ENCODE measurements at regions not wholly inside any gene's neighbourhood (a gene's known extent, or its start where the extent isn't known, plus 50 kb on each side); places are given as distances from the start of the nearest gene placed in this dataset.

DNA sequence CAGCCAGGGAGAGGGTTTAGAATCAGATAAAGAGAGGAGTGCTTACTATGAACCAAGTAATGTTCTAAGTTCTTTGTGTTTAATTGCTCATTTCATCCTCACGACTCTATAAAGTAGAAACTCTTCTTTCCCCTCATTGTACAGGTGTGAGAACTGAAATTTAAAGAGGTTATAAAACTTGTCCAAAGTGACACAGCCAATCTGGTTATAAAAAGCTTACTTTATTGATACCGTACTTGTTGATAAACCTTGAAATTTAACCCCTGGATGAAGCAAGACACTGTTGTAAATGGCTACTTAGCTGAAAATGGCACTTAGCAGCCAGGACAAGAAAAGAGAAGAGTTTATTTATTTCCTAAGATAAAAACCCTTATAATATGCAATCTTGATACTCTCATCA, 702.4 kb downstream of the KCTD16 start:
- H3K9me3 ChIP-seq (ENCODE audit: control insufficient read depth, low read length) = no peaks in the 10 kb centered on the region
- H3K36me3 ChIP-seq (ENCODE audit: control insufficient read depth, insufficient read depth, low read length) = no peaks in the 10 kb centered on the region
- H3K9ac ChIP-seq = no peak overlapping the region
- H3K27ac ChIP-seq = no peak overlapping the region
- no peaks in the 10 kb centered on the region for H3K27me3 ChIP-seq (ENCODE audit: control insufficient read depth, insufficient read depth, low read length)
- no peak overlapping the region for H3K4me2 ChIP-seq (ENCODE audit: low read length)
- TF ChIP-seq, protein P1, sequence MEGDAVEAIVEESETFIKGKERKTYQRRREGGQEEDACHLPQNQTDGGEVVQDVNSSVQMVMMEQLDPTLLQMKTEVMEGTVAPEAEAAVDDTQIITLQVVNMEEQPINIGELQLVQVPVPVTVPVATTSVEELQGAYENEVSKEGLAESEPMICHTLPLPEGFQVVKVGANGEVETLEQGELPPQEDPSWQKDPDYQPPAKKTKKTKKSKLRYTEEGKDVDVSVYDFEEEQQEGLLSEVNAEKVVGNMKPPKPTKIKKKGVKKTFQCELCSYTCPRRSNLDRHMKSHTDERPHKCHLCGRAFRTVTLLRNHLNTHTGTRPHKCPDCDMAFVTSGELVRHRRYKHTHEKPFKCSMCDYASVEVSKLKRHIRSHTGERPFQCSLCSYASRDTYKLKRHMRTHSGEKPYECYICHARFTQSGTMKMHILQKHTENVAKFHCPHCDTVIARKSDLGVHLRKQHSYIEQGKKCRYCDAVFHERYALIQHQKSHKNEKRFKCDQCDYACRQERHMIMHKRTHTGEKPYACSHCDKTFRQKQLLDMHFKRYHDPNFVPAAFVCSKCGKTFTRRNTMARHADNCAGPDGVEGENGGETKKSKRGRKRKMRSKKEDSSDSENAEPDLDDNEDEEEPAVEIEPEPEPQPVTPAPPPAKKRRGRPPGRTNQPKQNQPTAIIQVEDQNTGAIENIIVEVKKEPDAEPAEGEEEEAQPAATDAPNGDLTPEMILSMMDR (IDR thresholded peaks at IDR 0.05) = no peak
- H3K4me3 ChIP-seq (ENCODE audit: low read depth, low read length) = no peak overlapping the region
- no peak overlapping the region for H2AFZ ChIP-seq
- no peaks in the 10 kb centered on the region for H3K4me1 ChIP-seq
- H3K79me2 ChIP-seq = no peaks in the 10 kb centered on the region

GRCh38 chr5:144864118-144864517, 693.4 kb downstream of the KCTD16 start:
- Histone ChIP-seq H3K4me3 (ENCODE audit: low read depth, low read length) (no peak overlapping the region), H3K79me2 (no peaks in the 10 kb centered on the region), H2AFZ (no peak overlapping the region), H3K9me3 (ENCODE audit: control insufficient read depth, low read length) (no peaks in the 10 kb centered on the region), H3K4me2 (ENCODE audit: low read length) (no peak overlapping the region), H3K27me3 (ENCODE audit: control insufficient read depth, insufficient read depth, low read length) (no peaks in the 10 kb centered on the region), H3K4me1 (no peaks in the 10 kb centered on the region), H3K27ac (no peak overlapping the region), H3K9ac (no peak overlapping the region), H3K36me3 (ENCODE audit: control insufficient read depth, insufficient read depth, low read length) (no peaks in the 10 kb centered on the region)
- TF ChIP-seq, protein P1 (IDR thresholded peaks at IDR 0.05) = no peak

DNA sequence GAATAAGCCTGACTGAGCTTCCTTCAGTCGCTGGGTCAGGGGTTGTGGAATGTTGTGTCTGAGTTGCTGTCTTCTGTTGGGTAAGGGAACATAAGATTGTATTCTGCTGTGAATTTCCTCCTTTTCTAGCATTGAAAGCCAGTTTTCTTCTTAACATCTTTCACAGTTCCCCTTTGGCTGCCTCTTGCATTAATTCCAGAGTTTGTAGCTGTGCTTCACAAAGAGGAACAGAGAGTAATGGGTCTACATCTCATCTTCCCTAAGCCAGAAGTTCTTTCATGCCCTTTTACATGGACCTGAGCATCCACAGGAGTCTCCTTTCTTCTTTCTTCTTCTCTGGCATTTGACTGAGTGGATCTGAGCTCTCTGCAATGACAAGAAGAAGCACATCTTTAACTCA, 686.8 kb downstream of the KCTD16 start:
- Histone ChIP-seq H3K79me2 (no peaks in the 10 kb centered on the region), H3K4me3 (ENCODE audit: low read depth, low read length) (no peak overlapping the region), H3K36me3 (ENCODE audit: control insufficient read depth, insufficient read depth, low read length) (no peaks in the 10 kb centered on the region), H3K9ac (no peak overlapping the region), H3K4me1 (no peaks in the 10 kb centered on the region), H3K27me3 (ENCODE audit: control insufficient read depth, insufficient read depth, low read length) (no peaks in the 10 kb centered on the region), H3K4me2 (ENCODE audit: low read length) (no peak overlapping the region), H3K27ac (no peak overlapping the region), H3K9me3 (ENCODE audit: control insufficient read depth, low read length) (no peaks in the 10 kb centered on the region), H2AFZ (no peak overlapping the region)
- TF ChIP-seq, protein P1 (IDR thresholded peaks at IDR 0.05) = no peak

DNA sequence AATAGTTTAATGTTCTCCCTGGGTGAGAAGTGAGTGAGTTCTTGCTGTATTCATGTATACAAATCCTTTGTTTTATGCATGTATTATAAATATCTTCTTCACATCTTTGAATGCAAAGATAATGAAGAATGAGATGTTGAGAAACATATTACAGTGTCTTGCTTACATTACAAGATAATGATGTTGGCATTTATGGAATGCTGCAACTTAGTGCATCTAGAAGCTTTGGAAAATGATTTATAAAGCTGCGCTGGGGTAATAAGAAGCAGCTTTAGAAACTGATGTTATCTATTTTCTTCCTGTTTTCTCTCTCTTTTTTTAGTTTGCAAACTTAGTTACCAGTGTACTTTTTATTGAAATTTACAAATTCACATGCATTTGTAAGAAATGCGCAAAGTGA, 673.4 kb downstream of the KCTD16 start:
- Histone ChIP-seq H2AFZ (no peak overlapping the region), H3K9me3 (ENCODE audit: control insufficient read depth, low read length) (no peaks in the 10 kb centered on the region), H3K27me3 (ENCODE audit: control insufficient read depth, insufficient read depth, low read length) (no peaks in the 10 kb centered on the region), H3K4me3 (ENCODE audit: low read depth, low read length) (no peak overlapping the region), H3K27ac (no peak overlapping the region), H3K4me1 (no peaks in the 10 kb centered on the region), H3K79me2 (no peaks in the 10 kb centered on the region), H3K4me2 (ENCODE audit: low read length) (no peak overlapping the region), H3K9ac (no peak overlapping the region), H3K36me3 (ENCODE audit: control insufficient read depth, insufficient read depth, low read length) (no peaks in the 10 kb centered on the region)
- TF ChIP-seq, protein P1 (IDR thresholded peaks at IDR 0.05) = no peak

DNA sequence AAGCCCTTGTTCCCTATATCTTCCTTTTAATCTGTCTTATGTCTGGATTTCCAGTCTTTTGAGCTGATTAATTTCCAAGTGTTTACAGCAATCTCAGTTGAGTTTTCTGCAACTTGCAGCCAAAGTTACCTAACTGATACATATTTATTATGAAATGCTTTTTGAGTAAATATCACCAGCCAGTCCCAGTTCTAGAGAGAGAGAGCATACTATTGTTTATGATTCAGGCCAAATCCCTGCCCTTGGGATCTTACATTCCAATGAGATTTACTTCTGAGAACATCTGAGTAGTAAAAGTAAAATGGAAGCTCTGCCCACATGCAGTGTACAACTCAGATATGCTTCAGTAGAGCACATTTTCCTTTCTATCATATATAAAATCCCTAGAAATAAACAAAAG, 661.7 kb downstream of the KCTD16 start:
- Histone ChIP-seq H3K36me3 (ENCODE audit: control insufficient read depth, insufficient read depth, low read length) (no peaks in the 10 kb centered on the region), H3K79me2 (no peaks in the 10 kb centered on the region)

More for the DNA sequence above, 661.7 kb downstream of the KCTD16 start:
- no peaks in the 10 kb centered on the region for H3K9me3 ChIP-seq (ENCODE audit: control insufficient read depth, low read length)
- H3K4me3 ChIP-seq (ENCODE audit: low read depth, low read length) = no peak overlapping the region
- H3K27ac ChIP-seq = no peak overlapping the region
- no peak overlapping the region for H3K4me2 ChIP-seq (ENCODE audit: low read length)
- TF ChIP-seq, protein P1 (IDR thresholded peaks at IDR 0.05) = no peak
- H3K9ac ChIP-seq = no peak overlapping the region
- H3K27me3 ChIP-seq (ENCODE audit: control insufficient read depth, insufficient read depth, low read length) = no peaks in the 10 kb centered on the region
- H3K4me1 ChIP-seq = no peaks in the 10 kb centered on the region
- no peak overlapping the region for H2AFZ ChIP-seq

Measured in parathyroid adenoma (tissue), 2 donors.